Lower leg skin (tissue), 3 donors: ENCODE measurements at regions not wholly inside any gene's neighbourhood (a gene's known extent, or its start where the extent isn't known, plus 50 kb on each side); places are given as distances from the start of the nearest gene placed in this dataset.

Experiments used
- POLR2A ChIP-seq, 2 donors: fragments of 450-650 bp; IDR thresholded peaks; one replicate each; pipeline ENCODE4 v1.6.1; 2016 to 2017; ENCODE audit warnings: antibody characterized with exemption in 2 of 2, mild to moderate bottlenecking in 1 of 2, moderate library complexity in 1 of 2
- TF ChIP-seq, protein P1 (sequence below), 3 donors: fragments of 450-650 bp; IDR thresholded peaks; one replicate each; pipeline ENCODE4 v1.5.1; 2016; ENCODE audit warnings: antibody characterized with exemption in 3 of 3, mild to moderate bottlenecking in 3 of 3, moderate library complexity in 2 of 3

DNA sequence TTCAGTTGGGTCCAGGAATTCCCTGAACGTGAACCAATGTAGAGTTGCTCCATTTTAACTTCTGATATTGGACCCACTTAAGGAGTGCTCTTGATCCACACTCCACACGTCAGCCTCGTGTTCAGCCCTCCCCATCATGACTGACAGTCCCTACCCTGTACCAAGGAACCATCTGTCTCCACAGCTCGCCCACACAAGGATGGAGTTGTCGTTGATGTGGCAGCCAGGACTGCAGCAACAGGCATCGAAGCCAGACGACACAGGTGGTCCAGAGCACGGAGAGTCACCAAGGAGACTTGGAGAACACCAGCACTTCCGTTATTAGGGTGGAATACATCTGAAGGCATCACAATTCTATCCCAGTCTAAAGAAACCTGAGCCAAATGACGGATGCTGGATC, 472.1 kb upstream of the NR3C2 start:
- TF ChIP-seq, protein P1, sequence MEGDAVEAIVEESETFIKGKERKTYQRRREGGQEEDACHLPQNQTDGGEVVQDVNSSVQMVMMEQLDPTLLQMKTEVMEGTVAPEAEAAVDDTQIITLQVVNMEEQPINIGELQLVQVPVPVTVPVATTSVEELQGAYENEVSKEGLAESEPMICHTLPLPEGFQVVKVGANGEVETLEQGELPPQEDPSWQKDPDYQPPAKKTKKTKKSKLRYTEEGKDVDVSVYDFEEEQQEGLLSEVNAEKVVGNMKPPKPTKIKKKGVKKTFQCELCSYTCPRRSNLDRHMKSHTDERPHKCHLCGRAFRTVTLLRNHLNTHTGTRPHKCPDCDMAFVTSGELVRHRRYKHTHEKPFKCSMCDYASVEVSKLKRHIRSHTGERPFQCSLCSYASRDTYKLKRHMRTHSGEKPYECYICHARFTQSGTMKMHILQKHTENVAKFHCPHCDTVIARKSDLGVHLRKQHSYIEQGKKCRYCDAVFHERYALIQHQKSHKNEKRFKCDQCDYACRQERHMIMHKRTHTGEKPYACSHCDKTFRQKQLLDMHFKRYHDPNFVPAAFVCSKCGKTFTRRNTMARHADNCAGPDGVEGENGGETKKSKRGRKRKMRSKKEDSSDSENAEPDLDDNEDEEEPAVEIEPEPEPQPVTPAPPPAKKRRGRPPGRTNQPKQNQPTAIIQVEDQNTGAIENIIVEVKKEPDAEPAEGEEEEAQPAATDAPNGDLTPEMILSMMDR (IDR thresholded peaks at IDR 0.05): no peak
- TF ChIP-seq POLR2A (IDR thresholded peaks at IDR 0.05): no peak
